ENCODE measurements at regions not wholly inside any gene's neighbourhood (a gene's known extent, or its start where the extent isn't known, plus 50 kb on each side); places are given as distances from the start of the nearest gene placed in this dataset.
"Not testable (repeated sequence)": the region's sequence is repeated elsewhere in the genome, so short reads cannot be mapped to it uniquely, and the experiment has no call there.

- no peak for DNase-seq
Observed at GRCh38 chr9:17083258-17083657, 51.6 kb upstream of the CNTLN start.

DNA sequence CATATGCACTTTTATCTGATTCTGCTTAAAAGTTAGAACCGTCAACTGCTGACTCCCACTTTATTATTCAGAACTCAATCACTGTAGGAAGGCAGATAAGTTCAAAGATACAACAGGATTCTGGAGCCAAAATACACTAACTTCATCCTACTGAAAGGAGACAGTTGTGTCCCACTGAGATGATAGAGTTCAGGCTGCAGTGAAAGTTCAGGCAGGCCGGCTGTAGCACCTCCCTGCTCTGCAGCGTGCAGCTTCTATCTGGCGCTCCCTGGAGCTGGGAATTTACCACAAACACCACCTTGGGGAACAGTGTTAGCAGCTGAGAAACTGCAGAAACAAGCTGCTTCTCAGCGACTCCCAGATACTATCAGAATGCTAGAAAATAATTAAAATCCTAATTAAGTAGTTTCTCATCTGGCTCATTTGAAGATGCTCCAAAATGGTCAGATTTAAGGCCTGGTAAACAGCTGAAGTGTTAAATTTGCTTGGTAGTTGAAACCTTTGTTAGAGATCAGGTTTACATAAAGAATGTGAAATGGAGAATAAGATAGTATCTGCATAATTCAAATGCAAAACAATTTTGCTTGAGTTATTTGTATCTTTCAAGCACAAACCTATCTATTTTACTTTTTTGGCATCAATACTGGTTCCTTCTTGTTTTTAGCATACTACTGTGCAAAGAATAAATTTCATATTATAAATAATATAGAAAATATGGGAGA is 52.3 kb upstream of the CNTLN start:
- DNase-seq, result no peak

- DNase-seq, result no peak
Observed at GRCh38 chr9:17081814-17082213, 53.0 kb upstream of the CNTLN start.

- no peak for DNase-seq
Observed at GRCh38 chr9:17081351-17081750, 53.5 kb upstream of the CNTLN start.

DNA sequence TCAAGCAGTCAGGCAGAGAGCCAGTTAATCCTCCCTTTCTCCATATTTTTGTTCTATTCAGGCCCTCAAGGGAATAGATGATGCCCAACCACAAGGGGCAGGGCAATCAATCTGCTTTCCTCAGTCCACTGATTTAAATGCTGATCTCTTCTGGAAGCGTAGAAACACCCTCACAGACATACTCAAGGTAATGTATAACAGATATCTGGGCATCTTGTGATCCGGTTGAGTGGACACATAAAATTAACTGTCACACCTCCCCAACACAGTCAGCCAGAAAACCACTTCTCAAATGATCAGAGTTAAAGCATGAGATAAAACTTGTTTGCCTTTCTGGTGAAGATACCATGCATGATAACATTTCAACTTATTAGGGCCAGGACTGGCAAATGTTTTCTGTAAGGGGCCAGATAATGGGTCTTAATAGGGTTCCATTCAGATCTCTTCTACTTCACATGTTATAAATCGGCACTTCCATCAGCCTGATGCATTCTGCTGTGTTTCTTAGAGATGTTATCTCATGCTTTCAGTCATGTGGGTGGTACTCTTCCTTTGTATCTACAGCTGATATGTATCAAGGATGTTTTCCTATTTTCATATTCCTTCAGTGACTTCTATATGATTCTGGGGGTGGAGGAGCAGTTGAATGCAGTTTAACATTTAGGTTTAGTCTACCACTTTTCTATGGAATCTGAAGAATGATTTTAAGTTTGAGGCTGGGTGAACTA is 58.9 kb upstream of the CNTLN start:
- no peak for DNase-seq

DNA sequence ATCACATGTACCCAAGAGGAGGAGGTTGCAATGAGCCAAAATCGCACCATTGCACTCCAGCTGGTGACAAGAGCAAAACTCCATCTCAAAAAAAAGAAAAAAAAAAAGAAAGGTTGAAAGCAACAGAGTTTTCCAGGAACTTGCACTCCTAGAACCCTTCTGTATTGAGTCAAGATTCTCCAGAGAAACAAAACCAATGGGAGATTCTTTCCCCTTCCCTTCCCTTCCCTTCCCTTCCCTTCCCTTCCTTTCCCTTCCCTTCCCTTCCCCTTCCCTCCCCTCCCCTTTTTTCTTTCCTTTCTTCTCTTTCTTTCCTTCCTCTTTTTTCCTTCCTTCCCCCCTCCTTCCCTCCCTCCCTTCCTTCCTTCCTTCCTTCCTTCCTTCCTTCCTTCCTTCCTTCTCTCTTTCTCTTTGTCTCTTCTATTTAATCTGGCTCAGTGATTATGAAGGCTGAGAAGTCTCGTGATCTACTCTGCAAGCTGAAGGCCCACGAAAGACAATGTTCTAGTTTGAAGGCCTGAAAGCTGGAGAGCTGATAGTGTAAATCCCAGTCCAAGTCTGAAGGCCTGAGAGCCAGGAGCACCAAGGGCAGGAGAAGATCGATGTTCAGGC is 59.6 kb upstream of the CNTLN start:
- DNase-seq, result no peak

DNA sequence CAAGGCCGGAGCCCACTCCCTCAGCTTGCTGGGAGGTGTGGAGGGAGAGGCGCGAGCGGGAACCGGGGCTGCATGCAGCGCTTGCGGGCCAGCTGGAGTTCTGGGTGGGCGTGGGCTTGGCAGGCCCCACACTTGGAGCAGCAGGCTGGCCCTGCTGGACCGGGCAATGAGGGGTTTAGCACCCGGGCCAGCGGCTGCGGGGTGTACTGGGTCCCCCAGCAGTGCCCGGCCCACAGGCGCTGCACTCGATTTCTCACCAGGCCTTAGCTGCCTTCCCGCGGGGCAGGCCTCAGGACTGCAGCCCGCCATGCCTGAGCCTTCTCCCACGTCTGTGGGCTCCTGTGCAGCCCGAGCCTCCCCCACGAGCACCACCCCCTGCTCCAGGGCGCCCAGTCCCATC is 62.3 kb upstream of the CNTLN start:
- not testable (repeated sequence) for DNase-seq

GRCh38 chr9:17068671-17069070 is 66.2 kb upstream of the CNTLN start:
- no peak for DNase-seq

DNA sequence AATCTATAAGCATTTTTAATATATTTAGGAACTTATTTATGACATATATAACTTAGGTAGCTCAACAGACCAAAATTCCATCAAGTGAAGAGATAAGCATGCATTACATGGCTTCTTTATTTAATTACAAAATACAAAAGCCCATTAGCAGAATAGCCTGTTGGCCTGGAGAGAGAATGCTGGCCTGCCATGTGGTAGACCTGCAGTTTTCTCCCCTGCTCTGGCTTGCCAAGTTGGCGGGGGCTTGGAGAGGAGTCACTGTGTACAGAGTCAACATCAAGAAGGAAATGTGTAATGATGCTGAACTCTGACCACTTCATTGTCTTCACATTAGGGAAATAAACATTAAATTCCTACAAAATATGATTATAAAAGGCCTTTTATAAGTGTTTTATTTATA is 69.8 kb upstream of the CNTLN start:
- no peak for DNase-seq

- no peak for DNase-seq
Observed at GRCh38 chr9:17064558-17064957, 70.3 kb upstream of the CNTLN start.

DNA sequence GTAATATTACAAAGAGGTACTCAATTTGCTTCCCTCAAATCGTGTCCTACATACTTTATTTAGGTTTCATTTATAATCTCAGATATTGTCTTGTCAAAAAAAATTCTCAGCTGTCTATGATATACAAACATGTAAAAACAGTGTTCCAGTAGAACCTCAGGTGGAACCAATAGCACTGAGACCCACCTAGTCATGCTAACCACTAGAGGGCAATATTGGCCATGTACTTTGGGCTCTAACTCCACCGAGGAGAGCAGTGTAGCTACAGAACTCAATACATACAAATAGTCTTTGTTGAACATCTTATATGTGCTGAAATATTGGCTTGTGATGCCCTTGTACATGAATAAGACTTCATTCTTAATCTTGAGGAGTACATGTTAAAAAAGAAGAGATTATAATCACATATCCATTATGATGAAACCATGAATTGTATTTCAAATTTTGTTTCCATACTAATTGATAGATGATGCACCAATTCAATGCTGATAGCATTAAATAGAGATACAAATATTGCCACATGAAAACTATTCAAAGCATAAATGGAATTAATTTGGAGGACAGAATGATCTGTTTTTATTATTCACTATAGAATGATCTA is 71.2 kb upstream of the CNTLN start:
- DNase-seq, result peak; percentile 53

DNA sequence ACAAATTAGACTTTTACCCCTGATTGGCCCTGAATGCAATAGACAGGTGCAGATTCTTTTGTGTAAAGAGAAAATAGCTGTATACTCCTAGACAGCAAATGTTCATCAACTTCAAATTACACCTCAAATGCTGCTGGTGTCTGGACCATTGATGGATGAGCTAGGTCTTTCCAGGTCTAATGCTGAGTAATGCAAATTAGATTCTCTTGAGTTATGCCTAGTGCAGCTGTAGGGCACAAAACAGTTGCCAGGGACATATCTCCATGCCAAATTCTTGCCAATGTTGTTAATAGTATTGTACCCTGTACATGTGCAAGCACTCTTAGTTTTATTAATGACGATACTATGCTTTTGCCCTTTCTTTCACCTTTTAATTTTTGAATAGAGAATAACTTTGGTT is 72.3 kb upstream of the CNTLN start:
- DNase-seq, result no peak

GRCh38 chr9:17060450-17060849 is 74.4 kb upstream of the CNTLN start:
- DNase-seq, result no peak

DNA sequence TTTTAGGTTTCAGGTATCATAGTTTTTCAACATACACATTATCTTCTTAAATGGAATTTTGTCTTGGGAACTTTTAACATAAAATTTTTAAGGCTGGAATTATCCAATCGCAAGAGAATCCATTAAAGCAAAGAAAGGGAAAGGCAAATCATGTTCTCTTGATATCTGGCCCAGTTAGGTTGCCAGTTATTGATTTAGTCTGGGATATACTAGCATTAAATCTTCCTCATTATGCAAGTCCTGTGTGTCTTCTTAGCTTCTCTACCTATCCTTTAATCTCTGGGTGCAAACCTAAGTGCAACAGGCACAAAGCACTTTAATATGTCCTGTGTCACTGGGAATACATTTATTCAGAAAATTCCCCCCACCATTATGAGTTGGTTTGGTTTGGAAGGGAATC is 75.4 kb upstream of the CNTLN start:
- DNase-seq, result no peak

DNA sequence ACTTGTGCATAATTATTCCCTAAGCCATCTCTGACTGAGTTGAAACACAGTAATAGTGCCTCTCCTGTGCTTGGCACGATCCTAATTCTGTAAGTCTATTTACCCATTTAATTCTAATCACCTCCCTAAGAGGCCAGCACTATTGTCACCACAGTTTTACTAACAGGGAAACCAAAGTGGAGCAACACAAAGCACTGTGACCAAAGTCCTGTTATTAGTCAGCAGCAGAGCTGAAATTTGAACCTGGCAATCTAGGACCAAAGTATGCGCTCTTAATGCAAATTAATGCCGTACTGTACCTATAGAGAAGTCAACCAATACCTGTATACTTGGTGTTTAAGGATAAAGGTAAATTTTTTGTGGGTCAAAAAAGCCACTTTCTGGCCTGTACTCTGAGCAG is 77.1 kb upstream of the CNTLN start:
- DNase-seq, result no peak

DNA sequence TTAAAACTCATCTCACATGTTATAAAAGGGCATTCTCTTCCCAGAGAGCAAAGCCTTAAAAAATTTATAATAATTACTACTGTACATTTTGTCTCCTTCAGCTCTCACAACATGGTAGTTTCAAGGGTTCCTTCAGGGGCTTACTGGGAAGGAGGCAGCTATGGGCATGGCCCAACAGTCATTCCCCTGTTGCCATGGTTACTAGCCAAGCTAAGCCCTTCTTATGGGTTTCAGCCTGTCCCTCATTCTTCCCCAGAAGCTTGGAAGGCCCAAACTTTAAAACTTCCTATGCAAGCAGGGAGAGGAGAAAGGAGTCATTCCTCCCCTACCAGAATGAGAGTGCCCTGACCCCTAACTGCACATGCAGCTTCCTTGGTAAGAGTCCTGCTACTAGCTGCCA is 82.2 kb upstream of the CNTLN start:
- DNase-seq, result no peak

DNA sequence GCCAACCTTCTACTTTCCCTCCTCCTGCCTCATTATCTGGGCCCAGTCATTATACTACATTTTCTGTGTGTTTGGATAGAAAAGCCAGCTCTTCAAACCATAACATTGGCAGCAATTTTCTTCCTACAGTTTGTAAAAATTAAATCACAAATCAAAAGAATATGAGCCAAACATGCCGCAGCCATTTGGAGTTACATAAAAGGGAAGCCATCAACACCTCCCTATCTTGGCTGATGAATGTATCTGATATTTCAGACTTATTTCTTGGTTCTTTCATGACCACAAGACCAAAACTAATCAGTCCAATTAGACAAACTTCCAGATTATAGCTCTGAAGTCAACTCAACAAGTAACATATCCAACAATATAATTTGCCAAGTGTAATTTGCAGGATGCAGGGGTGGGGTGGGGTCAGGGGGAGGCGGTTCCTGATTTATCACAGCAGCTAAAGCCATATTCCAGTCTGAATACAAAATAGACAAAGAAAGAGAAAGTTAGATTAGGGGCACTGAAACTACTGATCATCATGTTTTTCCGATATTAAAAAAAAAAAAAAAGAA is 89.4 kb upstream of the CNTLN start:
- DNase-seq, result no peak

DNA sequence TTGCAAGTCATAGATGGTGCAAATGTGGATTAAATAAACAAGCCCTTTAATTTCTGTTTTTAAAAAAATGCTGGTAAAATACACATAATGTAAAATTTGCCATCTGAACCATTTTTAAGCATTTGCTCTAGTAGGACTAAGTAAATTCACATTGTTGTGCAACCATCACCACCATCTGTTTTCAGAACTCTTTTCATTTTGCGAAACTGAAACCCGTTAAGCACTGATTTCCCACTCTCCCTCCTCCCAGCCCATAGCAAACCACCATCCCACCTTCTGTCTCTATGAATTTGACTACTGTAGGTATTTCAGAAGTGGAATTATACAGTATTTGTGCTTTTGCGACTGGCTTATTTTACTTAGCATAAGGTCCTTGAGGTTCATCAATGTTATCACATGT is 103.3 kb upstream of the CNTLN start:
- no peak for DNase-seq

GRCh38 chr9:17025281-17025680 is 109.6 kb upstream of the CNTLN start:
- DNase-seq, result no peak

DNA sequence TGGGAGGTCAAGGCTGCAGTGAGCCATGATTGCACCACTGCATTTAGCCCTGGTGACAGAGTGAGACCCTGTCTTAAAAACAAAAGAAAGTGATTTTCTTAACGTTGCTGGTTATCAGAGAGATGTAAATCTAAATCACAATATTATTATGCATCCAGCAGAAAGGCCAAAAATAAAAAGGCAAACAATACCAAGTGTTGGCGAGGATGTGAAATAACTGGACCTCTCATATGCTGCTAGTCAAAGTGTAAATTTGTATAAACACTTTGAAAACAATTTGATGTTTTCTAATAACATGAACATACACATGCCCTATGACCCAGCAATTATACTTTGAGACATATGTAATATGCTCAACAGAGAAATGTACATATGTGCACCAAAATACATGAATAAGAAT is 110.7 kb upstream of the CNTLN start:
- DNase-seq, result no peak

DNA sequence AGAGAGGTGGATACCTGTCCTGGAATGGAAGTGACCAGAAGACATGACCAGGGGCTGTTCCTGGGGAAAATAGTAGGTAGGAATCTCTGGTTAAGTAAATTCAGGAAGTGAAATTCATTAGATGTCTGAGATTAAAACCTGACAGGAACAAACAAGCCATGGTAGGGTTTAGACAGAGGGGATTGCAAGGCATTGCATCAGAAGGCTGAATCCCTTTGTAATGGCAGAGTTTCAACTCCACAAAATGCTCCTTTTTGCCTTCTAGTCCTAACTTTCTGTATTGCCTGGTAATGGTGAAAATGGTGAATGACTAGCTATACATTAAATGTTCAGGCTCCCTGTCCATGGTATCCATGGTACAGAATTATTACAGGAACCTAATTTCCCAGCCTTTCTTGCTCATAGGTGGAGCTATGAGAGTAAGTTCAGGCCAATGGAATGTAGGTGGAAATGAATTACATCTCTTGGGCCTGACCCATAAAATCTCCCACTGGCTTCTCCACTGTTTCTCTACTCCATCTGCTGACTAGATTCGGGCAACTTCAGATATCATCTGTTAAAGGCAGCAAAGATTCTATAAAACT is 113.4 kb upstream of the CNTLN start:
- DNase-seq, result no peak

DNA sequence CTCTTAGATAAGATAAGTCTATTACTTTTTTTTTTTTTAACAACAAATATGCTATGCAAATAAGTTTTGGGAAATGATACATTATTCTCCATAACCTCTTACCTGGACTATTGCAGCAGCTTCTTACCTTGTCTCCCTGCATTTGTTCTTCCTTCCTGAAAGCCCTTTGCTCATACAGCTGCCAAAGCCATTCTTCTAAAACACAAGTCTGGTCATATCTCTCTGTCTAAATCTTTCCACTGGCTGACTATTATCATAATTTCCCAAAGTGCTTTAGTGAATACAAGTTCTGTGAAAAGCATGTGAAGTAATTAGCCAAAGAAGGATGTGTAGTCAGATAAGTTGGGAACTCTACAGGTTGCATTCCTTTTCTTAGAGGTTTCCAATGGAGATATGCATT is 115.4 kb upstream of the CNTLN start:
- no peak for DNase-seq

DNA sequence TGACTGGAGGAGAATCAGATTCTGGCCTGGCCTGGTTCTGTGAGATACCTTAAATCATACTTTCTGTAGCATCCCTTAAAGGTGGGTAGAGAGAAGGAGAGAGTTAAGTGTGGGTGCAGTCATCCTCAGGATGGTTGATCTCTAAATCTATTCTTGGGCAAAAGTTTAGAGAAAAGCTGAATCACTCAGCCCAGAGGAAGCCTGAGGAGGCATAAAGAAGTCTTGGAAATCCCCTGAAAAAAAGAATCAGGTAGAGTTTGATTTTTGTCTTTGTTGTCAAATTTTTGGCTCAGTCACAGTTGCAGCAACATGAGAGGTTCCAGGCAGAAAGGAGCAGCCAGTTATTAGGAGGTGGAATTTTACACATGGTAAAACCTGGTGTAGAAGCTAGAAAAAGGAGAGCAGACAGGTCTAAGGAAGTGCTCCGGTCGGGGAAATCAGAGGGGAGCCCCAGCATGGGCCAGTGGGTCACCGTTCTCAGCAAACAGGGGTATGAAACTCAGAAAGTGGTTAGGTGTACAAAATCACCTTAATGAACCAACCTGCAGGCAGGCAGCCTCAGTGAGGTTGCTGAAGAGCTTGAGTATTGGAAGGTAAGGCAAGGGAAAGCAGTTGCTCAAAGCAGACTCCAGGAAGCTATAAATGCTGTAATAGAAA is 116.2 kb upstream of the CNTLN start:
- no peak for DNase-seq
